Cerebellar cortex (tissue), 1 donor: ENCODE measurements at regions not wholly inside any gene's neighbourhood (a gene's known extent, or its start where the extent isn't known, plus 50 kb on each side); places are given as distances from the start of the nearest gene placed in this dataset.
A peak's percentile ranks its signal among the peaks of the same experiment; 100 is the strongest.
"Not testable (repeated sequence)": the region's sequence is repeated elsewhere in the genome, so short reads cannot be mapped to it uniquely, and the experiment has no call there.

Experiments
- DNase-seq: peaks from one replicate; pipeline ENCODE4 v3.0.0-alpha.2; 2015; ENCODE audit warnings: low spot score

DNA sequence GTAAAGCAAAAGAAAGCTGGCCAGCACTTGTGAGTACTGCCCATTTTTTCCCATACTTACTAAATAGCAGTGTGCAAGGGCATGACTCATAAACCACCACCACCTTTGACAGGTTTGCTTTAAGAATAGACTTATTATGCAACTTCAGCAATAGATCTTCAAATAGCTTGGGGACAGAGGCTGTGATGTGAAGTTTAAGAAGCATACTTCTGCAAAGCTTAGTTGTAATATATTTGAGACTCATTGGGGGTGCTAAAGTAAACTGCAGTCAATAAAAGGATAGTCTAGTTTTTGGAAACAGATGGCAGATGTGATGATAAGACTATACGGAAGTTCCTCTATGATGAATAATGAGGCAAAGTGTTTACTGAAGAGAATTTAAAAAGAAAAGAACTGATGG lies 210.0 kb downstream of the PLA2G4A start:
- DNase-seq: no peak

DNA sequence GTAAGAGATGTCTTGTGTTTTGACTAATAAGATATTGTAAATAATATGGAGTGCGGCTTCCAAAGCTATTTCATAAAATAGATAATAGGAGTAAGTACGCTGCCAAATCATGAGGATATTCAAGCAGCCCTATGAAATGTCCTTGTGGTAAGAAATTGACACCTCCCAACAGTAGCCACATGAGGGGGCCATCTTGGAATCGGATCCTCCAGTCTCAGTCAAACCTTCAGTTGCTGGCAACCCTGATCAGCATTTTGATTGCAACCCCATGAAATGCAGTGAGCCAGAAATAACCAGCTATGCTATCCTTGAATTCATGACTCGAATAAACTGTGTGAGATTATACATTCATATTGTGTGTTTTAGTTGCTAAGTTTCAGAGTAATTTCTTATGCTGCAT lies 212.4 kb downstream of the PLA2G4A start:
- no peak for DNase-seq

DNA sequence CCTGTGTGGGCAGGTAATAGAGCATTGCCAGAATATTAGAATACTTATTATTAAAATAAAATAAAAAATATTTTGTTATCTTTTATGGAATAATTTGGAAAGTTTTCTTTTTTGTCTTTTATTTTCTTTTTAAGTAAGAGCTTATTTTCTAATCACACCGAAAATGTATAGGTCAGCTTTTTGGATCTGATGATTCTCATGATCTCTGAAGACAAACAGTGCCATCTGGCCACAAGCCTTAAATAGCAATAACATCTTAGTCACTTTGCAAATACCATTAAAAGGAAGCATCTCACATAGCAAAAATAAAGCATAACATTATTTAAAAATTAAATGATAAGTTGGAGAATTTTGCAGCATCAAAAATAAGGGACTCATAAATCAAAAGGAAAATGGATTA lies 213.8 kb downstream of the PLA2G4A start:
- no peak for DNase-seq

- not testable (repeated sequence) for DNase-seq
Measured at GRCh38 chr1:187043433-187043832, 214.7 kb downstream of the PLA2G4A start.

GRCh38 chr1:187044411-187044810 lies 215.7 kb downstream of the PLA2G4A start:
- DNase-seq: no peak

DNA sequence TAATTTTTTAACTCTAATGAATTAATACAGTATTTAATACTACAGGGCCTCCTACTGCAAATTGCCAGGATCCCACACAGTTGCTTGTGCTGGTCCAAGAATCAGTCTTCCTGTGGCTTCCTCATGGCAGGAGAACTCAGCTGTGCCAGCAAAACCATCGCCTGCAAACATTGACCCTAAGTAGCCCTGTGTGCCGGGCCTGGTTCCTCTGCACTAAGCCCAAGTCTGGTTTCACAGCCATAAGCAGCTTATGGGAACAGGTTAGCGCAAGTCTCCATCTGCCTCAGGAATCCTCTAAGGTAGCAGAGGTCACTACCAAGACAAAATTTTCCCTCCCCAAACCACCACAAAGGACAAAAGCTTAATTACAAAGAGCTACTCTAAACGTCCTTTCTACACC lies 216.6 kb downstream of the PLA2G4A start:
- DNase-seq: peak; percentile 39

GRCh38 chr1:187046293-187046692 lies 217.5 kb downstream of the PLA2G4A start:
- DNase-seq: no peak

- DNase-seq: no peak
Measured at GRCh38 chr1:187047298-187047697, 218.5 kb downstream of the PLA2G4A start.

GRCh38 chr1:187051618-187052232 lies 223.0 kb downstream of the PLA2G4A start:
- peak; percentile 80 for DNase-seq

- DNase-seq: no peak
Measured at GRCh38 chr1:187053876-187054275, 225.1 kb downstream of the PLA2G4A start.

DNA sequence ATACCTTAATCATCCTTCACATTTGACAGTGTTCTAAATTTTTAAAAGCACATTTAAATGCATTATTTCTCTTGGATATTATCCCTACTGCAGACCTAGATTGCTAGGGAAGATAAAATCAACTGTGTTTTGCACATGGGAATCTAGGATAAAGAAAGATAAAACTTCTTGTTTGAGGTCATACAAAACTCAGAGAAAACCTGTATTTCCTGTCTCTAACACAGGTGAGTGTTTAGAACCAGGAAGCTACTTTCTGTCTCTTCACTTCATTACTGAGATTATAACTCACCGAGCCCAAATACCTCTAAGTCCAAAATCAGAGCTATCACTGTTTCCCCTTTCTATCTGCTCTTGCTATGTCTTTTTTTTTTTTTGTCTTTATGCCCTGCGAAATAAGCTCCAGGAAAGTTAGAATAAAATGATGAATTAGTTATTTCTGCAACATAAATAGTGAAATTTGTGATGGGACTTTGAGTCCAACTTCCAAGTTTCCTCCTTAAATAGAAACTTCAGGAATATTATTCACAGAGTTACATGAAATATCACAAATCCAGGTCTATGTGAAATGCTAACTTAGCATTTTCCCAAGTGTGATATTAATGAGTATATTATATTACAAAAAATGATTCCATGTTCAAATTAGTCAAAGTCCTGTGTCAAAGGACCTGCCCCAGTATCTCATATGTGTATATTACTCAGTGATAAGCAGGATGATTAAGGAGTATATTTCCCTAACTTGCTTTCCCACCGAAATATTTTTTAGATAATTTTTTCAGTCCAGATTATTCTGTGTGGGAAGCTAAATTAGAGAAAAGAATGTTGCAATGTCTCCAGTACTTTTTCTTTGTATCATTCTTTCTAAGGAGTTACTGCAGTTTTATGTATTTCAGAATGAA lies 226.4 kb downstream of the PLA2G4A start:
- DNase-seq: no peak

DNA sequence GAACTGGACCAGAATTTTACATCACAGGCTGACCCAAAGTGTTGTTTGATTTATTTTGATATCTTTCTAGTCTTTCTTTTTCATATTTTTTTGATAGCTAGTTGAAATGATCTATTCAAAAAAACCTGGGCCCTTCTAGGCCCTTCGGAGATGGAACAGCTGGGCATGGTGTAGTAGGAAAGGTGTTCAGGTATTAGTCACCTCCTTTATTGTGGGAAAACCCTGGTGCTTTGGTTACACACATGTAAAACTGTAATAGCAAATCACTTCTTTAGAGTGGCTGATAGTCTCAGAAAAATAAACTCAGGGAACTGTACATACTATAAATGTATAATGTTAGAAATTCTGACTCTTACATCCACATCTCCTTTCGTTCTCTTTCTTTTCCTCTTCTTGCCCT lies 234.5 kb downstream of the PLA2G4A start:
- no peak for DNase-seq

DNA sequence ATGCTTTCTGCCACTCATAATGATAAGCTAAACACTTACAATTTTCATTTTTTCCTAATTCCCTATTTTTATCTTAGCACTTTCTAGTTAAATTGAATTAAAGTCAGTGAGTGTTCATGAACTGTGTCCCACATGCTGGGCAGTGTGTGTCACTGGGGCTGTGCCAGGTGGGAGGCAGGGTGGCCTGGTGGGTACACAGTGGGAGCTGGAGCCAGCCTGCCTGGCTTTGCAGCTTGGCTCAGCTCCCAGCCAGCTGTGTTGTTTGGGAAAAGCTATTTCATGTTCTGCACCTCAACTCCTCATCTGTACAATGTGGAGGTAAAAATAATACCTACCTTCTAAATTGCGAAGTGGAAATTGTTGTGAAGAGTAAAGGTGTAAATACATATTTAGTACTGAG lies 238.4 kb downstream of the PLA2G4A start:
- DNase-seq: no peak

DNA sequence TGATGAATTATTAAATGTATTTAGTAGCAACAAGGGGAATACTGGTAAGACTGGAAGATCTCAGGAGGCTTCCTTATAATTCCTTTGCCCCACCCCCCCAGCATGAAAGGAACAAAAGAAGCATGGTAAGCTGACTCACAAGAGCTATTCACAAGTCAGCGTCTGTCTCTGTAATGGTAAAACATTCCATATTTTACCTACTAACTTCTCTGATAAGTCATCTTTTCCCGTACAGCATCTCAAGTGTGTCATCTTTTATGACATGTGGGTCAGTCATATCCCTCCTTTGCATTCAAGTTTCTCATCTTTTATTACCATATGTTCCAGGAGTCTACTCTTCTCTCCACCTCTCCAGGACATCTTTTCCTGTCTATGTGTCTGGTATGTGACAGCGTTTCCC lies 241.3 kb downstream of the PLA2G4A start:
- DNase-seq: no peak

DNA sequence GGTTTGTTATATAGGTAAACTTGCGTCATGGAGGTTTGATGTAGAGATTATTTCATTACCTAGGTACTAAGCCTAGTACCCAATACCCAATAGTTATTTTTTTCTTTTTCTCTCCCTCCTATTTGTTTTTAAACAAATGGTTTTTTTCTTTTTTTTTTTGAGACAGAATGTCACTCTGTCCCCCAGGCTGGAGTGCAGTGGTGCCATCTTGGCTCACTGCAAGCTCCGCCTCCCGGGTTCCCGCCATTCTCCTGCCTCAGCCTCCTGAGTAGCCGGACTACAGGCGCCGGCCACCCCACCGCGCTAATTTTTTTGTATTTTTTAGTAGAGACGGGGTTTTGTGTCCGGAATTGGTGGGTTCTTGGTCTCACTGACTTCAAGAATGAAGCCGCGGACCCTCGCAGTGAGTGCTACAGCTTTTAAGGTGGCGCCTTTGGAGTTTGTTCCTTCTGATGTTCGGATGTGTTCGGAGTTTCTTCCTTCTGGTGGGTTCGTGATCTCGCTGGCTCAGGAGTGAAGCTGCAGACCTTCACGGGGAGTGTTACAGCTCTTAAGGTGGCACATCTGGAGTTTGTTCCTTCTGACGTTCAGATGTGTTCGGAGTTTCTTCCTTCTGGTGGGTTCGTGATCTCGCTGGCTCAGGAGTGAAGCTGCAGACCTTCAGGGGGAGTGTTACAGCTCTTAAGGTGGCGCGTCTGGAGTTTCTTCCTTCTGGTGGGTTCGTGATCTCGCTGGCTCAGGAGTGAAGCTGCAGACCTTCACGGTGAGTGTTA lies 243.7 kb downstream of the PLA2G4A start:
- DNase-seq: not testable (repeated sequence)

DNA sequence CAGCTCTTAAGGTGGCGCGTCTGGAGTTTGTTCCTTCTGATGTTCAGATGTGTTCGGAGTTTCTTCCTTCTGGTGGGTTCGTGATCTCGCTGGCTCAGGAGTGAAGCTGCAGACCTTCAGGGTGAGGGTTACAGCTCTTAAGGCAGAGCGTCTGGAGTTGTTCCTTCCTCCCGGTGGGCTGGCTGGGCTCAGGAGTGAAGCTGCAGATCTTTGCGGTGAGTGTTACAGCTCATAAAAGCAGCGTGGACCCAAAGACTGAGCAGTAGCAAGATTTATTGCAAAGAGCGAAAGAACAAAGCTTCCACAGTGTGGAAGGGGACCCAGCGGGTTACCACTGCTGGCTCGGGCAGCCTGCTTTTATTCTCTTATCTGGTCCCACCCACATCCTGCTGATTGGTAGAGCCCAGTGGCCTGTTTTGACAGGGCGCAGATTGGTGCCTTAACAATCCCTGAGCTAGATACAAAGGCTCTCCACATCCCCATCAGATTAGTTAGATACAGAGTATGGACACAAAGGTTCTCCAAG lies 244.3 kb downstream of the PLA2G4A start:
- DNase-seq: not testable (repeated sequence)

DNA sequence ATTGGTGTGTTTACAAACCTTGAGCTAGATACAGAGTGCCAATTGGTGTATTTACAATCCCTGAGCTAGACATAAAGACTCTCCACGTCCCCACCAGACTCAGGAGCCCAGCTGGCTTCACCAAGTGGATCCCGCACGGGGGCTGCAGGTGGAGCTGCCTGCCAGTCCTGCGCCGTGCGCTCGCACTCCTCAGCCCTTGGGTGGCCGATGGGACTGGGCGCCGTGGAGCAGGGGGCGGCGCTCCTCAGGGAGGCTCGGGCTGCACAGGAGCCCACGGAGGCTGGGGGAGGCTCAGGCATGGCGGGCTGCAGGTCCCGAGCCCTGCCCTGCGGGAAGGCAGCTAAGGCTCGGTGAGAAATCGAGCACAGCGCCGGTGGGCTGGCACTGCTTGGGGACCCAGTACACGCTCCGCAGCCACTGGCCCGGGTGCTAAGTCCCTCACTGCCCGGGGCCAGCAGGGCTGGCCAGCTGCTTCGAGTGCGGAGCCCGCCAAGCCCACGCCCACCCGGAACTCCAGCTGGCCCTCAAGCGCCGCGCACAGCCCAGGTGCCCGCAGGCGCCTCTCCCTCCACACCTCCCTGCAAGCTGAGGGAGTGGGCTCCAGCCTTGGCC lies 245.0 kb downstream of the PLA2G4A start:
- not testable (repeated sequence) for DNase-seq

- no peak for DNase-seq
Measured at GRCh38 chr1:187074445-187075048, 245.8 kb downstream of the PLA2G4A start.

- no peak for DNase-seq
Measured at GRCh38 chr1:187076922-187077321, 248.2 kb downstream of the PLA2G4A start.

DNA sequence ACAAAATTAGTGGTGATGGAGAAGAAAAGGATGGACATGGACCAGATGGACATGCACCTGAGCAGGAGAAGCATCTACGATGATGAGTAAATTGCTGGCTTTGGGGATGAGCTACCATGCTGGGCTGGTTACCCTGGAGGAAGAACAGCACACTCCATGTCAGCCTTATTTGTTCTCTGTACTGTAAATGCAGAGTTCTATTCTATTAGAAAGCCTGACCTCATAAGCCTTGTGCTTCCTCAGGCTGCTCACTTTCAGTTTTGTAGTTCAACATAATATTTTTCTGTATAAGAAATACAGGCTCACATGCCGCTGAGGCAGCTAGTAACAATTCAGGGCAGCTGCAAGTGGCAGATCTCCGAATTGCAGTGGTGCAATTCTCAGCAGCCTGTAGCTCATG lies 249.6 kb downstream of the PLA2G4A start:
- DNase-seq: peak; percentile 53

- DNase-seq: peak; percentile 78
Measured at GRCh38 chr1:187078916-187079315, 250.2 kb downstream of the PLA2G4A start.

GRCh38 chr1:187079330-187079729 lies 250.6 kb downstream of the PLA2G4A start:
- DNase-seq: no peak
